OCI-LY7 (cell line): ENCODE measurements at regions not wholly inside any gene's neighbourhood (a gene's known extent, or its start where the extent isn't known, plus 50 kb on each side); places are given as distances from the start of the nearest gene placed in this dataset.

ENCODE experiments used
- BruUV-seq: library from RNA; stranded (reverse); fragments of 400-500 nt; replicated peaks from 2 replicates; lab custom pipeline; 2021; lab: Mats Ljungman, UMichigan
- CTCF ChIA-PET: fragments of 300-600 bp; sonication (Branson Sonifier 250); formaldehyde crosslinking; loops from one replicate; lab custom pipeline; 2022; ENCODE audit warnings: antibody characterized with exemption; ENCODE audit not compliant: unreplicated experiment; lab: Charles Lee
- POLR2A ChIA-PET: fragments of 300-600 bp; sonication (Branson Sonifier 250); formaldehyde crosslinking; loops from one replicate; lab custom pipeline; 2022; ENCODE audit warnings: antibody characterized with exemption; lab: Charles Lee
- DNase-seq: peaks from one replicate; pipeline ENCODE4 v3.0.0-alpha.2; 2015; ENCODE audit warnings: low spot score
- H2AFZ ChIP-seq: fragments of 200-600 bp; sonication (generic), shearing (Covaris generic); 2 replicates; pipeline ENCODE4 v1.6.1; 2014; ENCODE audit warnings: mild to moderate bottlenecking, antibody characterized with exemption, low read length, moderate library complexity
- H3K27ac ChIP-seq: fragments of 200-600 bp; sonication (generic); 2 replicates; pipeline ENCODE4 v1.5.1; 2014; ENCODE audit warnings: mixed run types, low read depth, mild to moderate bottlenecking, moderate library complexity, low read length, inconsistent platforms; ENCODE audit not compliant: poor library complexity, severe bottlenecking
- H3K36me3 ChIP-seq: fragments of 200-600 bp; sonication (generic); 2 replicates; pipeline ENCODE4 v1.6.1; 2014; ENCODE audit warnings: mild to moderate bottlenecking, antibody characterized with exemption, low read length, moderate library complexity, mixed read lengths; ENCODE audit not compliant: insufficient read depth
- H3K4me1 ChIP-seq: fragments of 200-600 bp; sonication (generic); 2 replicates; pipeline ENCODE4 v1.5.1; 2014; ENCODE audit warnings: mild to moderate bottlenecking, low read length; ENCODE audit not compliant: insufficient read depth, poor library complexity, severe bottlenecking
- H3K4me2 ChIP-seq: fragments of 200-600 bp; sonication (generic); 2 replicates; pipeline ENCODE4 v1.6.1; 2014; ENCODE audit warnings: mild to moderate bottlenecking, low read length
- H3K4me3 ChIP-seq: fragments of 200-600 bp; sonication (generic); 2 replicates; pipeline ENCODE4 v1.5.1; 2014; ENCODE audit warnings: mild to moderate bottlenecking, low read depth, low read length; ENCODE audit not compliant: poor library complexity, severe bottlenecking
- H3K79me2 ChIP-seq: fragments of 200-600 bp; sonication (generic); 2 replicates; pipeline ENCODE4 v1.6.1; 2016; ENCODE audit warnings: low read depth, mild to moderate bottlenecking, low read length, moderate library complexity, mixed read lengths; ENCODE audit not compliant: insufficient read depth
- H3K9me2 ChIP-seq: fragments of 200-600 bp; sonication (generic); 2 replicates; pipeline ENCODE4 v1.6.1; 2016; ENCODE audit warnings: mild to moderate bottlenecking, low read length, mixed read lengths; ENCODE audit not compliant: insufficient read depth
- H3K9me3 ChIP-seq: fragments of 200-600 bp; sonication (generic); 2 replicates; pipeline ENCODE4 v1.6.1; 2014; ENCODE audit warnings: mild to moderate bottlenecking, mixed run types, low read length, mixed read lengths
- H4K20me1 ChIP-seq: fragments of 200-600 bp; sonication (generic); 2 replicates; pipeline ENCODE4 v1.6.1; 2014; ENCODE audit warnings: mild to moderate bottlenecking, antibody characterized with exemption, low read length, moderate library complexity, mixed read lengths; ENCODE audit not compliant: insufficient read depth
- CTCF ChIP-seq: fragments of 200-600 bp; sonication (generic); conservative IDR thresholded peaks from 2 replicates; pipeline ENCODE4 v1.5.1; 2014; ENCODE audit warnings: mild to moderate bottlenecking, antibody characterized with exemption, low read length, moderate library complexity, mixed read lengths
- EZH2phosphoT487 ChIP-seq: fragments of 200-600 bp; sonication (generic); IDR thresholded peaks from 2 replicates; pipeline ENCODE4 v1.6.1; 2018; ENCODE audit warnings: low read depth, borderline replicate concordance, mild to moderate bottlenecking, mixed run types, antibody characterized with exemption, low read length, moderate library complexity, mixed read lengths
- intact Hi-C: fragments of 100-400 bp; cut with micrococcal nuclease; formaldehyde crosslinking; loops from one replicate; pipeline ENCODE4 v1.10.0; 2022; ENCODE audit not compliant: unreplicated experiment

GRCh38 chr9:108094676-108094993 lies 605.1 kb upstream of the KLF4 start:
- Histone ChIP-seq H3K36me3 (no peaks in the 10 kb centered on the region), H3K4me2 (no peak overlapping the region), H3K9me3 (no peaks in the 10 kb centered on the region), H4K20me1 (no peaks in the 10 kb centered on the region), H3K4me1 (no peaks in the 10 kb centered on the region), H3K27ac (no peak overlapping the region), H3K4me3 (no peak overlapping the region), H3K79me2 (no peaks in the 10 kb centered on the region), H2AFZ (no peak overlapping the region), H3K9me2 (no peaks in the 10 kb centered on the region)
- POLR2A ChIA-PET = interaction anchor here (1.4 kb wide), 1 partner anchor 30 kb away, joined by 3 read pairs; no protein-coding TSS in a partner anchor
- intact Hi-C loops = no loop called here
- CTCF ChIA-PET = no interaction called here
- BruUV-seq = no TSS peak
- no peak for DNase-seq
- TF ChIP-seq CTCF (no peak), EZH2phosphoT487 (no peak)

- Histone ChIP-seq H3K4me2 (no peak overlapping the region), H3K9me3 (no peaks in the 10 kb centered on the region), H3K27ac (no peak overlapping the region), H3K79me2 (no peaks in the 10 kb centered on the region), H2AFZ (no peak overlapping the region), H3K9me2 (no peaks in the 10 kb centered on the region), H3K4me3 (no peak overlapping the region), H4K20me1 (no peaks in the 10 kb centered on the region), H3K4me1 (no peaks in the 10 kb centered on the region), H3K36me3 (no peaks in the 10 kb centered on the region)
- no peak for TF ChIP-seq CTCF
- no peak for TF ChIP-seq EZH2phosphoT487
- DNase-seq = no peak
- BruUV-seq = no TSS peak
- POLR2A ChIA-PET = interaction anchor here (1.4 kb wide), 1 partner anchor 29 kb away, joined by 3 read pairs; no protein-coding TSS in a partner anchor
- intact Hi-C loops = no loop called here
- CTCF ChIA-PET = no interaction called here
These were observed 604.5 kb upstream of the KLF4 start for GRCh38 chr9:108093773-108094675.

GRCh38 chr9:108088916-108089315 lies 599.3 kb upstream of the KLF4 start:
- Histone ChIP-seq H3K4me1 (no peaks in the 10 kb centered on the region), H3K36me3 (no peaks in the 10 kb centered on the region), H3K79me2 (no peaks in the 10 kb centered on the region), H2AFZ (no peak overlapping the region), H3K4me2 (no peak overlapping the region), H3K9me3 (no peaks in the 10 kb centered on the region), H4K20me1 (no peaks in the 10 kb centered on the region), H3K27ac (no peak overlapping the region), H3K4me3 (no peak overlapping the region), H3K9me2 (no peaks in the 10 kb centered on the region)
- BruUV-seq = no TSS peak
- TF ChIP-seq CTCF (no peak), EZH2phosphoT487 (no peak)
- DNase-seq = no peak
- intact Hi-C loops = no loop called here
- ChIA-PET CTCF (no interaction called here), POLR2A (interaction anchor here (1.1 kb wide), 1 partner anchor 12 kb away, joined by 3 read pairs; no protein-coding TSS in a partner anchor)
